GM21717 (cell line): ENCODE measurements at regions not wholly inside any gene's neighbourhood (a gene's known extent, or its start where the extent isn't known, plus 50 kb on each side); places are given as distances from the start of the nearest gene placed in this dataset.

ENCODE experiments used
- ATAC-seq: cut with Tn5 transposase; IDR thresholded peaks from one replicate; pipeline ENCODE4 v1.9.1; 2021; ENCODE audit warnings: mild to moderate bottlenecking, moderate library complexity; ENCODE audit not compliant: unreplicated experiment

DNA sequence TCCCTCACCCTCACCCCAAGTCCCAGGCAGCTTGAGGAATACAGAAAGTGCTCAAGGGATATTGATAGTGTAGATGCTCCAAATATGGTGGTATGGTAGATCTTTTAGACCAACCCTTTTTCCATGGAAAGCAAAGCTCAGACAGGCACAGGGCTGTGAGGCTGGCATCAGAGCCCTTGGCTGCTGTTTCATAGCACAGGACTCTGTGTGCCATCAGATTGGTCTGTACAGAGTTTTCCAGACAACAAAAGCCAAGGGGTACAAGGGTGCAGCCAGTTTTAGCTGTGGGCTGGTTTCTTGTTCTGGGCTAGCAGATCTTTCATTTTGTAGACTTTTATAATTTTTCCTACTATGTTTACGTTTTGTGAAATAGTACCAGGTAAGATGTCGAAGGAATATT is 296.9 kb upstream of the TNP1 start:
- no peak for ATAC-seq

DNA sequence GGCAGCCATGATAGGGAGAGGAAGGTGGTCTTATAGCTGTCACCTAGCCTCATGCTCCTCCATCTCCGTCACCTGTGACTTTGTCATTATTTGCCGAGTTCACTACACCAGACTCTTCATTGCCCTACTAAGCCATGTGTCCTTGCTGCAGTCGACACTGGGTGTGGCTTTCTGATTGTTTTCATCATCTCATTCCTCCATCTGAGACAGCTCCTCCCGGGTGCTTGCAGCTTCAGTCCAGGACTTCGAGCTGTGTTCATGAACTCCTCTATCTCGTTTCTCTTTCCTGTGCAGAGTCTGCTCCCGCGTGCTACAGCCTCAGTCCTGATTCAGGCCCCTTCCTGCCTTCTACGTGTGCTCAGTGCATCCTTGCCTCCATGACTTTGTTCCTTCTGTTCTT is 295.1 kb upstream of the TNP1 start:
- ATAC-seq = no peak

DNA sequence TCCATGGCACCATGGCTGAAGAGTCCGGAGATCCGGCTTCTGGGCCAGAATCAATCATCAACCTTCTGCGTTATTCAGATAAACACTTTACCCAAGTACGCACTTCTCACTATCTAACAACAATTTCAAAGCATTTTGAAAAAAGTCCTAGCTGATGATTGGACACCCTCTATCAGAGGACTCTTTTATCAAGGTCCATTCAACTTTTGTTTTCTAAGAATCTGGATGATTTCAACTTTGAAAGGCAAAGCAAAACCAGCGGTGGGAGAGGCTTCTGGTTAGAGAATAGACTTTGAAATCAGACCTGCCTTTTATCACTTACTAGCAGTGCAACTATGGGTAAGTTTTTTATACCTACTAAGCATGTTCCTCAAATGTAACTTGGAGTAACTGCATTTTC is 293.6 kb upstream of the TNP1 start:
- no peak for ATAC-seq

DNA sequence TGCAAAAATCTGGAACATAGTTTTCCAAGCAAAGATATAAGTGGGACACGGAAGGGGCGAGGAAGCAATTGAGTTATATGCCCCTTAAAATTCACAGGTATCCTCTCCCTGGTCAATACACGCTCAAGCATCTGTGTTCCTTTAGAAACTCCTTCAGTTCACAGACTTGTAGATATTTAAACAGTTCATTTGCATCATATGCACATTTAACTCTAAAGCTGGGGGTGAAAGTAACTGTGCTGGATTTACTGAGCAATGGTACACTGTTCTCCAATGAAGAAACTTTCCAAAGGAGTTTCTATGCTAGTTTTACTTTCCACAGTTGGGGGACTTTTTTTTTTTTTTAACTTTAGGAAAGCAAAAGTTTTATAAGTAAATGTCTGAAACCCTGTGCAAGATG is 293.0 kb upstream of the TNP1 start:
- ATAC-seq = no peak

DNA sequence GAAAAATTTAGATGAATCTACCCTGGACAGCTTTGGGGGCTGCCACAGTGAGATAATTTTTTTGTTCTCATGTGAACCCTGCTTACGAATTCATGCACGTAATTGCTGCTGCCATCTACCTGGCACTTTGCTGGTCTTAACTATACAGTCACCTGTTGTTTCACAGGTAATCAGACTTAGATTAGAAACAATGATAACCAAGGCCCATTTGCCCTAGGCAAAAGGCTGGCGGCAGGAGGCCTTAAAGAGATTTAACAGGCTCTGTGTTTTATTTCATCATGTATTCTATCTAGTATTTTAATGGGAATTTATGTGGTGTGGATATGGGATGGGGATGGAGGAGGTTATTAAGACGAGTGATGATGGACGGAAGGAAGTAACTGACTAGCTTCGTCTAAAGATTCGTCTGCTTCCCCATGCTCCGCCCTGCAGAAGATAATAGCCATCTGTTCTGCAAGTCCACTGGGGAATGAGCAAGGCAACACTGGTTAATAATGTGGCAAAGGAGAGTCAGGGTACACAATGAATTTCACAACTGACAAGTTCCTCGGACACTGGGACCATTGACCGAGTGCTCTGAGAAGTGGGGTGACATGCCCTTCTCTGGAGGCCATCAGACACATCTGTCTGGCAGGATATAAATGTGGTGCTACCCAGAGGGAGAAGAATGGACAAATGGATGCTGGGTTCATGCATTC is 291.8 kb upstream of the TNP1 start:
- no peak for ATAC-seq

DNA sequence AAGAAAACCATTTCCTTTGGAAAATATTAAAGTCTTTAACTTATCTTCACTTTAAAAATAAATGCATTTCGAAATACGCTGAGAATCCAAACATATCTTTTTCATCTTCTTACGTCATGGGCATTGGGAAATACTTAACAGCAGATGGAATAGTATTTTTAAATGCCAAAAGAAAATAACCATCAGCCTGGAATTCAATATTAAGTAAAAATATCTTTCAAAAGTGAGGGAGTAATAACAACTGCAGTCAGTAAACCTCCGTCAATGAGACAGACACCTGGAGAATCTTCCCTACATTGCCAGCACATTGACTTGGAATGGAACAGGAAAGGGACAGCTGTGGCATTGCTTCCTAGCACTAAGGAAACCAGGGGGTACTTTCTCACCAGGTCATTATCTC is 290.4 kb upstream of the TNP1 start:
- ATAC-seq = no peak

DNA sequence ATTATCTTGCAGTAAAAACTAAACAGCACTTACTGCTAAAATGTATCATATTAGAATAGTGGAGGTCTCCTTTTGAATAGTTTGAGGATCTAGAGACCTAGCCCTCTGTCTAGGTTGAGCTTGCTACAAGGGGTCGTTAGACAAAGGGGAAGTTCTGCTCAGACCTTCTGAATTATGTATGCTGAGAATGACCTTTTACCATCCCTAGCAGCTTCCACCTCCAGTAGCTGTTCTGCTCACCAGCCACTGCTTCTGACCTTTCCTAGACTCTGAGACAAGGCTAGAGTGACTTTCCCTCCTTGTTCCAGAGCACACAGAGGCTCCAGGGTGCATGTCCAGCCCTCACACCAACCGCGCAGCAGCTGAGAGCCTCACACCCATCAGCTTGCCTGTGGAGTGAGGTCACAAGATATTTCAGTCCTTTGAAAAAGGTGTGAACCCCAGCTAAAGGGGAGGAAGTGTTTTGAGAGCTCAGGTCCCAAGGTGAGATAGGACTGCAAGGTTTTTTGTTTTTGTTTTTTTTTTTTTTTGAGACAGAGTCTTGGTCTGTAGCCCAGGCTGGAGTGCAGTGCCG is 289.3 kb upstream of the TNP1 start:
- no peak for ATAC-seq

DNA sequence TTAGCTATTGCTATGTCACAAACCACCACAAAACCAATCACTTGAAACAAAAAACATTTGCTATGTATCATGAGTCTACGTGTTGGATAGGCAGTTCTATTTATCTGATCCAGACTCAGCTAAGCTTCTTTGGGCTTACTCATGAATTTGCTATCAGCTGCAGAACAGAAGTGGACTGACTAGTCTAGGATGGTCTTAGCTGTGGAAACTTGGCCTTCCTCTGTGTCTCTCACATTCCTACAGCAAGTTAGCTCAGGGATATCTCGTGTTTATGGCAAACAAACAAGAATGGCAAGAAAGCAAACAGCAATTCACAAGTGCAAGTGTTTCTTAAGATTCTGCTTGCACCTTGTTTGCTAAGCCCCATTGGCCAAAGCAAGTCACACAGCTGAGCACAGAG is 288.0 kb upstream of the TNP1 start:
- no peak for ATAC-seq

DNA sequence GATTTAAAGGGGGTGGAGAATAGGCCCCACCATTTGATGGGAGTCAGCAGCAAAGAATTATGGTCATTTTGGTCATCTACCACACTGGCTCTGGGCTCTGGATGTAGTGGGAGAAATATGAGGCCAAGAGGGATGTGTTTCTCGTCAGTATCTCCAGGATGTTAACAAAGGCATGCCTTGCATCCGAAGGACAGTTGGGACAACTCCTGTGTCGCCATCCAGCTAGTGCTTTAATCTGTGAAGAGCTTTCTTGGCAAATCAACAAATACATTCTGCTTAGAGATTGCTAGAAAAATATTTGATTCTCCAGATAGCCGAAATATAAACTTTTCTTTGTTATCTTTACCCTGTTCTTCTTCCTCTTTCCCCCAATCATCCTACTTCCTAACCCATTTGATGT is 287.1 kb upstream of the TNP1 start:
- no peak for ATAC-seq

DNA sequence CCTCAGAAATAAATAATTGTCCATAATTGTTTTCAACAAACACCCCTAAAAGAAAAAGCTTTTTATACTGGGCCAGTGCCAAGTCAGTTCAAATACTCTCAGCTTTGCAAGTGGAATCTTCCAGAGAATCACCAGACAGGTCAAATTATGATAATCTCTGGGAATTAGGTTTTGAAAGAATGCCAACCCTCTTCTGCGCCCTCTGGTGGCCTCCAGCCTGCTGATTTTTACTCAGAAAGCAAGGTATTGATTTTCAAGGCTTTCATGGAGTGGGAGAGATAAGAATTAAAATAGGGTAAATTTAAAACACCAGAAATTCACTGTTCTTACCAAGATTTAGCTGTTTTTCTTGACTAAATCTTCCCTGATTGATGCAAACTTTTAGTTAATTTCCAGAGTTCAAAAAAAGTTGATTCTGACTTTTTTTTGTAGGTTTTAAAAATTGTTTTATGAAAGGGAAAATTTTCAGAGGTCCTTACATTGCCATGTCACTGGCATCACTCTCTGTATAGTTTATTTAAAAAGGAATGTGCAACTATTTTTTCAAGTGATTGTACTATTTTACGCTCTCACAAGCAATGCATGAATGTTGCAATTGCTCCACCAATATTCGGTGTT is 282.9 kb upstream of the TNP1 start:
- ATAC-seq = no peak

DNA sequence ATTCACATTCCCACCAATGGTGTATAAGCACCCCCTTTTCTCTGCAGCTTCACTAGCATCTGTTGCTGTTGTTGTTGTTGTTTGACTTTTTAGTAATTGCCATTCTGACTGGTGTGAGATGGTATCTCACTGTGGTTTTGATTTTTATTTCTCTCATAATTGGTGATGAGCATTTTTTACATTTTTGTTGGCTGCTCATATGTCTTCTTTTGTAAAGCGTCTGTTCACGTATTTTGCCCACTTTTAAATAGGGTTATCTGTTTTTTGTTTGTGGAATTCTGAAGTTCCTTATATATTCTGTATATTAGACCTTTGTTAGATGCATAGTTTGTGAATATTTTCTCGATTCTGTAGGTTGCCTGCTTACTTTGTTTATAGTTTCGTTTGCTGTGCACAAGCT is 278.4 kb upstream of the TNP1 start:
- no peak for ATAC-seq

DNA sequence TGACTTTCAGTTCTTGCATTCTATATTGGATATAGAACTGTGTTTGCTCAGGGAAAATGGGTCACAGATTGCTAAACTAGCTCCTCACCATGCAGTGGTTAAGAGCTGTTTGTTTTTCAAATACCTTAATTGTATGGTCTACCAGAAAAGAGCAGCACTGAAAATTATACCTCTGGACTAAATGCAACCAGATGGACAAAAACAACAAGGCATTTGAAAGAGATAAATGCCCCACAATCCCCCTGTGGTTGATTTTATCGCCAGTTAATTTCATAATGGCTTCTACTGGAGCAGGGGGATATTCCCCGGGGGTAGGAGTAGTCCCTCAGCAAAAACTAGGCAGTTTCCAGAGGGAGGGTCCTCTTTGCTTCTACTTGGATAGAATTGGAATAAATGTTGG is 267.9 kb upstream of the TNP1 start:
- no peak for ATAC-seq

DNA sequence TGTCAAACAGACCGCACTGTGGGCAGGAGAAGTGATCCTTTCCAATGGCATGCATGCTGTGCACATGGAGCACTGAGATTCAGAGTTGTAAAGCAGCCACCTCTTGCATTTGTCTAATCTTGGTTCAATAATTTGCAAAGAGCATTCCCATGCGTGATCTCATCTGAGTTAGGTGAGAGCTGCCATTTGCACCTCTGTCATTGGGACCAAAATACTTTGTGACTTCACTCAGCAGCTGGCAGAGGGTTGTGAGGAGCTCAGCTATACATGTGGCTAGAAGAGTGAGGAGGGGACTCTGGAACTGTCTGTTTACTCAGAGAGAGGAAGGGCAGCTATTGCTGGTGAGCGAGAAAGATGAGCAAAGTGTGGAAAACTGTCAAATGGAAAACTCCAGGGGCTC is 265.1 kb upstream of the TNP1 start:
- ATAC-seq = no peak

DNA sequence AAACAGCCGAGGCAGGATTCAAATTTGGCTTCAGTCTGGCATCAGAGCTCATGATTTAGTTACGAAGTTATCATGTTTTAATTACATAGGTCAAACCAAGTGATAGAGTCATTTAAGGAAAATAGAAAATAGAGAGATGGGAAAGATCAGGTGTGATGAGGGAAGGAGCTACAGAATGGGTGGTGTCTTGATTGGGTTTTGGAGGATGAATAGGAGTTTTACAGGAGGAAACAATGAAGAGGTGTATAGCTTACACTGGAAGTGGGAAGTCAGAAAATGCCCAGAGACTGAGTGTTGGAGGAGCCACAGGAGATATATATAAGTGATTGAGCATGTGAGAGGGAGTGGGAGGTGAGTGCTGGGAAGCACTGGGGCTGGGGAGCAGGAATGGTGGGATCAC is 264.2 kb upstream of the TNP1 start:
- no peak for ATAC-seq

DNA sequence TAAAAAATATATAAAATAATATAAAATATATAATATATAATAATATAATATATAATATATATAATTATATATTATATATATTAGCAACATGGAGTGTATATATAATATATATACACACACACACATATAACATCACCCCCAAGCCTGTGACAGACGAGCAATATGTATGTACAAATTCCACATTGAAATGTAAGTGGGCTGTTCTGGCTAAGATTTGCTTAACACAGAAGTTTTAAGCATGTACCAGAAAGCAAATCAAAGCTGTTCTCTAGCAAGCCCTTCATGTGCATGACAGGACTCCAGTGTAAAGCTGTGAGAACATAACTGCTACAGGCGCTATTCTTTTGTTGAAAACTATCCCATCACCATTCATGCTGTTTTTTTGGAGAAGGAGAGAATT is 261.7 kb upstream of the TNP1 start:
- ATAC-seq = no peak

DNA sequence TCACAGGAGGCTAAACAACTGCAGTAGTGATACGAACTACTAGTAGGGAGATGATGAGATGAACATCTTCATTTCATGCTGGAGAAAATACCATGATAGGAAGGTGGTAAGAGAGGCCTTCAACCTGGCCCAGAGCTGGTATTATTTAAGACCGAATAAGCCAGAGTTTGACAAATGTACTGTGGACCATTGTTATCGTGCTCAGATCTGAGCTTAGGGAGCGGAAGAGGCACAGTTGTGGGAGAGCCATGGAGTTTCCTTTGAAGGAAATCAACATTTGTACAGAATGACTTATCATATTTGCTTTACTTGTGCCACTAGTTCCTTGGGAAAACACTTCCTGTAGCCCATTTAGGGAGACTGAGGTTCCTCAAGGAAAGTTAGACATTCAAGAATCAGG is 260.6 kb upstream of the TNP1 start:
- ATAC-seq = no peak

DNA sequence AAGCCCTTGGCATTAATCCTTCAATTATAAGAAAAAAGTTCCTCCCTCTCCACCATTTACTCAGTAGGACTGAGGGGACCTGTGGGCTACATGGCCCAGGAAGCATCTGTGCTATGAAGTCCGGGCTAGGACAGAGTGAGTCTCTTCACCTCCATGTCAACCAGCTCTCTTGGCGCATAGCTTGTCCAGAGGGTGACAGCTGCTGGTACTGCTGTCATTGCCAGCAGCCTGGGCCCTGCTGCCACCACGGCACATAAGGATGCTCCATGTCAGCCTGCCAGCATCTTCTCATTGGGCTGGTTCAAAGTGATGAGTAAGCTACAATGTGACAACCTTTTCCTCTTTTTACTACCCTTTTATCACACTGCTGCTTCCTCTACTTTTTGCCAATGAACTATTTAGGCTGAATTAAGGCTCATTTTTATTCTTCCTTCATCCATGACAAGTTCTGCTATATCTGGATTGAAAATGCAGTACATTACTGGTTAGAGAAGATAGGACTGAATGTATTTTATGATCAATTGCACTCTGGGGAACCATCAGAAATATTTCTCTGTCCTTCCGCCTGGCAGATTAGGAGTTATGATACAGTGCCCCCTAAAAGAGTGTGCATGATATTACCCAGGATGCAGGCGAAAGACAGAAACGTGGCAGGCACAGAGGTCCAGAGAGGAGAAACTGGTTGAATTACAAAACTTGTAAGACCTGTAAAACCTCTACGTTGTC is 258.9 kb upstream of the TNP1 start:
- ATAC-seq = no peak

DNA sequence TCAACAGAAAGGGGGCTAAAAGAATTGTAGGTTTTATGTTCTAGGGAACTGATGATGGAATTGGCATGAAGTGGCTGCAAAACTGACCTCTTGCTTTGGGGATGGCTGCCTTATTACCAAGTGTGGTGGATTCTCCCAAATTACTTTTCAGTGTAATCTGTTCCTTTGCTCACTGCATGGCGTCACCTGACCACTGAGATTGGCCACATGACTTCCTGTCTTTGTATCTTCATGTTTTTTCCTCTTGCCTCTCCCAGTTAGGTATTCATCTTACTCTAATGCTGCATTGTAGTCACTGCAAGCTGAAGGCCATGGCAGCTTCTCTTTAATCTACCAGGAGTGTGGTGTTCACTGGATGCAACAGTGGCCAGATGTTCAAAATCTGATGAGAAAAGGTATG is 257.7 kb upstream of the TNP1 start:
- no peak for ATAC-seq

DNA sequence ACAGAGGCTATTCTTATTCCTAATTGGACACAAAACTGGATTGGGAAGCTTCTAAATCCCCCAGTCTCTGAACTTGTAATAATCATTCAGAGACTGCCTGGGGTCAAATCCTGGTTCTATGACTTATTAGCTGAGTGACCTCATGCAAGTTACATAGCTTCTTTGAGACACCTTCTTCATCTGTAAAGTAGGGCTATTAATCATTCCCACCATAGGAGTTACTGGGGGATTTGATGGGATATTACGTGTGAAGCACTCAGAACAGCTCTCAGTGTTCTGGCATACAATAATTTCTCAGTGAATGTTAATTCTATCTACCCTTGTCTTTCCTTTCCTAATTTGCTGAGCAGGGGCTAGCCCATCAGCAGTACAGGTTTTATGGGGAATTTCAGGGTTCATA is 256.7 kb upstream of the TNP1 start:
- no peak for ATAC-seq

DNA sequence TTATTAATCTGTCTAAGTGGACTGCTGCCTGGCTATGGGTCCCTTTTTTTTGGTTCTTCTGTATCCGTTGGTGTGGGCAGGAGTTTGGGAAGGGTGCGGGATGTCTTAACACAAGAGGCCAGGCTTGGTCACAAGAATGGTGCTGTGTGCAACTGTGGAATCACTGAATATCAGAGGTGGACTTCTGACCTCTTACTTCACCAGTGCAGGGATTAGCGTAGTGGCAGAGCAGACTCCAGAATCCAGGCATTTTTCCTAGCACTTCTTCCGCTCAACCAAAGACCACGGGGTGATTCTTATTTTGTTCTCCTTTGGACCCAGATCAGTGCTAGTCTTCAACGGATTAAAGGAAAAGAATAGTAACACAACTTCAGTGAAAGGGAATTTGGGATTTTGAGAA is 254.3 kb upstream of the TNP1 start:
- no peak for ATAC-seq

DNA sequence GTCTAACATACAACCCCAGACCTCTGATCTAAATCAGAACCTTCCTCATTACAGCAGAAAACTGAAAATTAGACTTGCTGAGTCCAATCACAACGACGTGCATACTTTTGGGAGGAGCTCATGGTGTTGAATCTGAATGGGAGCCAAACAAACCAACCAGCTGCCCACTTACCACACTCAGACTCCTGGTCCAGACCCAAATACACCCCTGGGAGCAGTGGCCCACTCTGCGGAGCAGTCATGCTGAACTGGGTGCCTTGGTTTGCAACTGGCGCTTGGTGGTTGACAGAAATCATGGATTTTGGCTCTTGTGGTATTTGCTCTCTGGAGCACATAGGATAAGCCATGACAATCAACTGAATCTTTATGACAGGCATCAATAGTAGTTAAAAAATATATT is 253.6 kb upstream of the TNP1 start:
- ATAC-seq = no peak

DNA sequence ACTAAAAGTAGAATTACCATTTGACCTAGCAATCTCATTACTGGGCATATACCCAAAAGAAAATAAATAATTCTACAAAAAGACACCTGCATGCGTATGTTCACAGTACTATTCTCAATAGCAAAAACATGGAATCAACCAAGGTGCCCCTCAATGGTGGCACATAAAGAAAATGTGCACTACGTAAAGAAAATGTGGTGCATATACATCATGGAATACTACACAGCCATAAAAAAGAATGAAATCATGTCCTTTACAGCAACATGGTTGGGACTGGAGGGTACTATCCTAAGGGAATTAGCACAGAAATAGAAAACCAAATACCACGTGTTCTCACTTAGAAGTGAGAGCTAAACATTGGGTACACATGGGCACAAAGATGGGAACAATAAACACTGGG is 250.7 kb upstream of the TNP1 start:
- ATAC-seq = no peak
